Neural crest cell (in vitro differentiated cells): ENCODE measurements at regions not wholly inside any gene's neighbourhood (a gene's known extent, or its start where the extent isn't known, plus 50 kb on each side); places are given as distances from the start of the nearest gene placed in this dataset.

Experiments
- DNase-seq: peaks from one replicate; pipeline ENCODE4 v3.0.0; 2021; ENCODE audit warnings: low read depth, mixed read lengths, low spot score
- H3K27ac Mint-ChIP-seq: one replicate; pipeline ENCODE4 v1.8.0; 2021; ENCODE audit warnings: mild to moderate bottlenecking, mixed read lengths; ENCODE audit not compliant: unreplicated experiment
- H3K27me3 Mint-ChIP-seq: 2 replicates; pipeline ENCODE4 v1.8.0; 2021; ENCODE audit warnings: low read depth, mild to moderate bottlenecking, mixed read lengths
- H3K36me3 Mint-ChIP-seq: 2 replicates; pipeline ENCODE4 v1.8.0; 2021; ENCODE audit warnings: low read depth, mild to moderate bottlenecking, mixed read lengths
- H3K4me1 Mint-ChIP-seq: 2 replicates; pipeline ENCODE4 v1.8.0; 2021; ENCODE audit warnings: mixed read lengths
- H3K4me3 Mint-ChIP-seq: one replicate; pipeline ENCODE4 v1.8.0; 2021; ENCODE audit warnings: mild to moderate bottlenecking, mixed read lengths
- H3K9me3 Mint-ChIP-seq: 2 replicates; pipeline ENCODE4 v1.8.0; 2021; ENCODE audit warnings: mixed read lengths
- TF ChIP-seq, protein P1 (sequence below): fragments of 200-600 bp; sonication (generic); conservative IDR thresholded peaks from 2 replicates; pipeline ENCODE4 v1.5.0; 2021; ENCODE audit warnings: antibody characterized with exemption, mild to moderate bottlenecking

DNA sequence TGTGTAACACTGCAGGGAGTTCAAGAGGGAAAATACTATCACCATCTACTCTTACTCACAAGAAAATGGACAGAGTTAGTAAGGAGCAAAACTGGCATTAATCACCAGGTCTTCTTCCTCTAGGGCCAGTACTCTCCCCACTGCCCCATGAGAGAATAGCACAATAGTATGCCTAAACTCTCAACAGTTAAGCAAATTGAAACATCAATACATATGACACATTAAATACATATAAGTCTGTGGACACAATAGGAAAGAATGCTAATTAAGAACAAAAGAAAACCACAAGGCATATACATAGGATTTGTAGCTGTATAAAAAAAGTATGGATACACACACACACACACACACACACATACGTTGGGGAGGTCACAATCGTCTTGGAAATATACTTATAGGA is 197.9 kb upstream of the BDNF start:
- peaks cover 6% of the 10 kb centered on the region for H3K4me1 Mint-ChIP-seq
- no peaks in the 10 kb centered on the region for H3K9me3 Mint-ChIP-seq
- H3K4me3 Mint-ChIP-seq, result no peak overlapping the region
- TF ChIP-seq, protein P1, sequence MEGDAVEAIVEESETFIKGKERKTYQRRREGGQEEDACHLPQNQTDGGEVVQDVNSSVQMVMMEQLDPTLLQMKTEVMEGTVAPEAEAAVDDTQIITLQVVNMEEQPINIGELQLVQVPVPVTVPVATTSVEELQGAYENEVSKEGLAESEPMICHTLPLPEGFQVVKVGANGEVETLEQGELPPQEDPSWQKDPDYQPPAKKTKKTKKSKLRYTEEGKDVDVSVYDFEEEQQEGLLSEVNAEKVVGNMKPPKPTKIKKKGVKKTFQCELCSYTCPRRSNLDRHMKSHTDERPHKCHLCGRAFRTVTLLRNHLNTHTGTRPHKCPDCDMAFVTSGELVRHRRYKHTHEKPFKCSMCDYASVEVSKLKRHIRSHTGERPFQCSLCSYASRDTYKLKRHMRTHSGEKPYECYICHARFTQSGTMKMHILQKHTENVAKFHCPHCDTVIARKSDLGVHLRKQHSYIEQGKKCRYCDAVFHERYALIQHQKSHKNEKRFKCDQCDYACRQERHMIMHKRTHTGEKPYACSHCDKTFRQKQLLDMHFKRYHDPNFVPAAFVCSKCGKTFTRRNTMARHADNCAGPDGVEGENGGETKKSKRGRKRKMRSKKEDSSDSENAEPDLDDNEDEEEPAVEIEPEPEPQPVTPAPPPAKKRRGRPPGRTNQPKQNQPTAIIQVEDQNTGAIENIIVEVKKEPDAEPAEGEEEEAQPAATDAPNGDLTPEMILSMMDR, result no peak
- no peaks in the 10 kb centered on the region for H3K36me3 Mint-ChIP-seq
- H3K27ac Mint-ChIP-seq, result no peak overlapping the region
- H3K27me3 Mint-ChIP-seq, result peaks cover 4% of the 10 kb centered on the region
- no peak for DNase-seq

DNA sequence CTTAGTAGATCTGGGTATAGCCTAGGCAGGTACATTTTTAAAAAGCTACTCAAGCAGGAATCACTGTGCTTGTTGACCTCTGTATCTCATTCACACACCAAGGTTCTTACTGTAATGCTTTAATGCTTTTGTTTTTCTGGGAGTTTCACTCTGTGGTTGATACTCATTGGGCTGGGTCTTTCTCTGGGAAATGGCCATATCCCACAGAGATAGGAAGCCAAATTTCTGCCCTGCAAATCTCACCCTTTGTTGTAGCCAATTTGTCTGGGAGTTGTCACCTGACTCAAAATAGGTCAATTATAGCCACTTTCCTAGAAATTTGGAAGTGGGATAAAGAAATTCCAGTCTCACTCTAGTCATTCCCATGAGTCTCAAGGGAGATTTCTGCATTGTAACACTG is 195.8 kb upstream of the BDNF start:
- no peaks in the 10 kb centered on the region for H3K9me3 Mint-ChIP-seq
- TF ChIP-seq, protein P1, result no peak
- no peaks in the 10 kb centered on the region for H3K27me3 Mint-ChIP-seq
- no peaks in the 10 kb centered on the region for H3K36me3 Mint-ChIP-seq
- DNase-seq, result no peak
- no peaks in the 10 kb centered on the region for H3K4me1 Mint-ChIP-seq
- no peak overlapping the region for H3K4me3 Mint-ChIP-seq
- H3K27ac Mint-ChIP-seq, result no peak overlapping the region

DNA sequence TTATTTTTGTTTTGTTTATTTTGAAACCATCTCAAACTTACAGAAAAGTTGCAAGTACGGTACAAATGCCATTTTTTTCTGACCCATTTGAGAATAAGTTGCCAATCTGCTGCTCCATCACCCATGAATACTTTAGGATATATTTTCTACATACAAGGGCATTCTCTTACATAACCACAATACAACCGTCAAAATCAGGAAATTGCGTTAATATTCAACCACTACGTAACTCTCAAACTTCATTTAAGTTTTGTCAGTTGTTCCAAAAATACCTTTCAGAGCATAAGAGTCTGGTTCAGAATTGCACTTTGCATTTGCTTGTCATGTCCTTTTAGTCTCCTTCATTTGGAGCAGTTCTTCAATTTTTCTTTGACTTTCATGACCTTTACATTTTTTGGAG is 194.3 kb upstream of the BDNF start:
- no peaks in the 10 kb centered on the region for H3K36me3 Mint-ChIP-seq
- H3K27me3 Mint-ChIP-seq, result peaks cover 9% of the 10 kb centered on the region
- H3K27ac Mint-ChIP-seq, result no peak overlapping the region
- no peaks in the 10 kb centered on the region for H3K4me1 Mint-ChIP-seq
- DNase-seq, result no peak
- H3K4me3 Mint-ChIP-seq, result no peak overlapping the region
- TF ChIP-seq, protein P1, result no peak
- H3K9me3 Mint-ChIP-seq, result peaks cover 5% of the 10 kb centered on the region

- H3K27ac Mint-ChIP-seq, result no peak overlapping the region
- H3K4me3 Mint-ChIP-seq, result no peak overlapping the region
- no peak for DNase-seq
- peaks cover 25% of the 10 kb centered on the region for H3K27me3 Mint-ChIP-seq
- H3K4me1 Mint-ChIP-seq, result no peaks in the 10 kb centered on the region
- no peaks in the 10 kb centered on the region for H3K36me3 Mint-ChIP-seq
- TF ChIP-seq, protein P1, result no peak
- H3K9me3 Mint-ChIP-seq, result peaks cover 5% of the 10 kb centered on the region
Measured at GRCh38 chr11:27886857-27887256, 186.6 kb upstream of the BDNF start.

DNA sequence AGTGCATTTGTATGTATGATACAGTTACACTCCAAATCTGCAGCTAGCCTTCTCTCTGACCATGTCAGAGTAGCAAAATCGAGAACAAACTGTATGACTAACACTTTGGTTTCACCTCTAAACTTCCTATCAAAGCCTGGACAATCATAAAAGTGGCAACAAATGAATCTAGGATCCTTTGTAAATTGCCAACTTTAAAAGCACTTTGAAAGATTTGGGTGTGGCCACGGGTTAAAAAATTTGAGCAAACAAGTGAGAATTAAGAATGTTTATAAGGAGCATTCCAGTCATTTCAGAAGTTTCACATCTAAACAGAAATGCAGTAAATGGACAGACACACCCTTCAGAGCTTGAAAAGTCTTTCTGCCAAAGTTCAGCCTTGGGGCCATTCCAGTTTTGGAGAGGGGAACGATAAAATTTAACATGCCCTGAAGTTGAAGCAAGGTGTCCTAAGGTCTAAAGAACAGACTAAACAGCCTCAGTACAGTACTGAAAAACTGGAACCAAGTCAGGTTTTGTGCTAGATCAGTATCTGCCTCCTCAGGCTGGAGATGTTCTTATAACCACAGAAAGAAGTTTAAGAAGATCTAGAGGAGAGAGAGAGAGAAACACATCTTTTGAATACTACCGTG is 181.9 kb upstream of the BDNF start:
- Mint-ChIP-seq H3K4me1 (no peaks in the 10 kb centered on the region), H3K27ac (no peak overlapping the region), H3K27me3 (peaks cover 13% of the 10 kb centered on the region), H3K9me3 (no peaks in the 10 kb centered on the region), H3K4me3 (no peak overlapping the region), H3K36me3 (no peaks in the 10 kb centered on the region)
- TF ChIP-seq, protein P1, result no peak
- no peak for DNase-seq
